C1 segment of cervical spinal cord (tissue), 14 donors: ENCODE measurements at regions not wholly inside any gene's neighbourhood (a gene's known extent, or its start where the extent isn't known, plus 50 kb on each side); places are given as distances from the start of the nearest gene placed in this dataset.

Experiments
- DNase-seq, 14 donors: peaks; one replicate each; lab custom pipeline; 2025; lab: John Stamatoyannopoulos, UW

DNA sequence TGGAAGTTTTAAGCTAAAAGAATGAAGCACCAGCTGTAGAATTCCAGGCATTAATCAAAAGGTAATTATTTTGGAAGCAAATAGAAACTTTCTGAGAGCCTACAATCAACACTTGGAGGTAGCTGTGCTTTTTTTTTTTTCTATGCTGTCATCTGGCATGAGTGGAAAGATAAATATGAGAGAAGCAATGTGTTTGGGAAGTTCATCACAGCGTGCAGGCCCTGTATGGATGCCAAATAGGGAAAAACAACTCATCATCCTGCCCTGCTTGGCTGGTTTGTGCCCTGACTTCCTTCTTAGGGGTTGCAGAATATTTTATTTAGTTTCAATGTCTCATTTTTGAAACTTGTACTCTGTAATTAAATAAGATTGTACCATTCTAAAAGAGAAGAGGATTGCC, 437.4 kb downstream of the PIK3C3 start:
- DNase-seq, result peak in 1 of 14 donors; percentile 60

DNA sequence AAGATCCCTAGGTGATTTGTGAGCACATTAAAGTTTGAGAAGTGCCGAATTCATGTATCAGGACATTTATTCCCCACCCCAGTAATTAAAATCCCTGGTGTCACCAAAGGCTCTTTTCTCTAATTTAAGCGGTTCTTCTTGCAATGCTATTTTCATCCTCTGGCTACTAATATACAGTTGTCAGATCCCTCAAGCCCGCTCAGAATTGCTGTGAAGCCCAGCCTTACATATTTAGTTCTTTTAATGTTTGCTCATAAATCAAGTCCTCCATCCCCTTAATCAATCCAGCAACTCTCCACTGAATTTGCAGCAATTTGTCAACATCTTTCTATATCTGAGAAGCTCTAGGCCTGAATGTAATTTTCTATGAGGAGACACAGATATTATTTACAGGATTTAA, 437.9 kb downstream of the PIK3C3 start:
- DNase-seq, result no peak

DNA sequence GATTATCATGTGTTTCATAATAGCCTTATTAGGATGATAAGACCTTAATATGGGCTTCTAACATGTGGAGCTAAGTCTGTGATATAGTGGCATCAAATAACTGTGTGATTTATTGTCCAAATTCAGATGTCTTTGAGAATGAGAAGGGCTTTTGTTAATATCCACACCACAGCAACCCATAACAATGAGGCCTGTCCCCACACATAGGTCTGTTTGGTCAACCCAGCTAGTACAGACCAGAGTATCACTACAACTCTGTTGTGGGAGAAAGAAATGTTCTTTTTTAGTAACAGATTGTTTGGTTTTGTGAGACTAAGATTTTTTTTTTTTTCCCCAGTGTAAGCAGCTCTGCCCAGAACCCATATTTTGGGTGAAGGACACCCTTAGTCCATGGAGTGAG, 439.2 kb downstream of the PIK3C3 start:
- DNase-seq, result no peak

DNA sequence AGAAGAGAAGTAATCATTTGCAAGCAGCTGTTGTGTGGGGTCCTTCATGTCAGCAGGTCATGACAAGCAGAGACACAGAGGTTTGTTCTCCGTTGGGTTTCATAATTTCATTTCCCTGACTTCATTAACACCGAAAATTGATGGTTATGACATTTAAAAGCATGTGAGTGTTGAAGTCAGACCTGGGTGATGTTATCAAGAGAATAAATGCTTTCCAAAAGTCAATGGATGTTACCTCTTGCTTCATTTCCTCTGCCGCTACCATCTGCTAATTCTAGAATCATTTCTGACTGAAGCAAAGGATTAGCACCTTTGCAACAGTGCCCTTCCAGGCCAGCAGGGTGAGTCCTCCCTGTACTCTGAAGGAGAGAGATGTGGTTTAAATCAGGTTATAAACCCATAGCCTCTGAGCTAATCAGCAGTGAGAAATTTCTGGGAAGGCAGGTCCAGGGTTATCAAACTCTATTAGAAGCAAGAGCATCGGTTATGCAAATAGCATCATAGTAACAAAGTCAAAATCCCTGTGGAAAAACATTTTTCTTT, 446.2 kb downstream of the PIK3C3 start:
- no peak for DNase-seq

DNA sequence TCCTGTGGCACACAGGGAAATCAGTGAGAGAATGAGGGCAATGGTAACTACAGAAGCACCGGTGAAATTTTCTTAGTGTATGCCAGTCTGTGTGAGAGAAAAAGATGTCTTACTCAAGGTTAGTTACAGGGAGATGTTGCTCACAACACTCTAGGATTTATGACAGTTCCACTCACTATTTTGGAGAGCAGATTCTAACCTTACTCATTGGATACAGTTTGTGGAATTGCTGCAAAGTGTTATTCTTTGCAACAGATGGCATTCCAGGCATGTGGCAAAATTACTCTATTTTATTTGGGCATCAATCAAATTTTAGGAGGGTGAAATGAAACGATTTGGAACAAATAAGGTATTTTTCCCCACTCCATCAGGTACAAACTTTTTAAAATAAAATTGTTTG, 449.1 kb downstream of the PIK3C3 start:
- DNase-seq, result peak in 1 of 14 donors; percentile 76

DNA sequence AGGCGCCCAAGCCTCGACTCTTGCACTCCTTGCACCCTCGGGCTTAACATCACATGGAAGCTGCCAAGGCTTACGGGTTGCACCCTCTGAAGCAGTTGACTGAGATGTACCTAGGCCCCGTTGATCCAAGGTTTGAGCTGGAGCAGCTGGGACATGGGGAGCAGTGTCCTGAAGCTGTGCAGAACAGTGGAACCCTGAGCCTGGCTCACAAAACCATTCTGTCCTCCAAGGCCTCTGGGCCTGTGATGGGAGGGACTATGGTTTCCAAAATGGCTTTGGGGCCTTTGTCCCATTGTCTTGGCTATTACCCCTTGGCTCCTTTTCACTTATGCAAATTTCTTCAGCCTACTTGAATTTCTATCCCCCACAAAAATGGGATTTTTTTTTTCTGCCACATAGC, 454.0 kb downstream of the PIK3C3 start:
- no peak for DNase-seq

DNA sequence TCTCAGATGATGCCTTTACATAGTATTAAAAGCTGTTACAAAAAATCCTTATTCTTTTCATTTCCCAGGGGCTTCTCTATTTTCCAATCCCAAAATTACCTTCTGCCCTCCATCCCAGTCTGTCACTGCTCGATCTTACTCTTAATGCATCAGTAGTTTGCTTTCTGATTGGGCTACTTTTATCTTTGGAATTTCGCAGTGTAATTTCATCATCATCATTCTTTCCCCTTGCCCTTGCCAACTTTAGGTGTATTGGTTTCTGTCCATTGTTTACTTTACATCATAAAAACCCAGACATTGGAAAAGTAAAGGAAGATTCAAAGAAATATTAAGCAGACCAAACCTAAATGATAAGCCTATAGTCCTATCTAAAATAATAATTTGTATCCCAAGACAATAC, 457.2 kb downstream of the PIK3C3 start:
- DNase-seq, result no peak

DNA sequence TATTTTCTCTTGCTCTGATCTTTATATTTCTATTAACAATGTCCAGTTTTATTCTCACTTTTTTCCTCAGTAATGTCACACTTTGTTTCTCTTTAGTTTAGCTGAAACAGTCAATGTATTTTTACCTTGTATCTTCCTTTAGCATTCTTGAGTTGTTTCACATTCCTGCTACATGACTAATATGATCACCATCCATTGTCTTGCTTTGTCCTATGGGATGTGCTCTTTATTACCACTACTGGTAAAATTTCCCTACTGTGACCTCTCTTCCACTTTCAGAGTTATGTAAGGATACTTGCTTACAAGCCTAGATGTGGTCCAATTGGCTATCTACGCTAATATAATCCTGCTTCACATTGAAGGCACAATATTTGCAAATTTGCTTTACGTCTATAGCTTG, 457.9 kb downstream of the PIK3C3 start:
- DNase-seq, result no peak

DNA sequence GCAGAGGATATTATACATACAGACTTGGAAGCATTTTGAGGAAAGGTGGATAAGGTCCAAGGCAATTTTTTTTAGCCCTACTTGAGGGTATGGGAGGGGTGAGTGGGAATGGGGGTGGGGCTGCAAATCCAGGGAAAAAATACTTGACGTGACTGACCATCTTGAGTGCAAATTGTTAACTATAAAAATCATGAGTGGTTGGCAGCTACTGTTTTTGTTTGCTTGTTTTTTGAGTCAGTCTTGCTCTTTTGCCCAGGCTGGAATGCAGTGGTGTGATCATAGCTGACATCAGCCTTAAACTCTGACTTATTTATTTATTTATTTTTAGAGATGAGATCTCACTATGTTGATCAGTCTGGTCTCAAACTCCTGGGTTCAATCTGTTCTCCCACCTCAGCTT, 458.8 kb downstream of the PIK3C3 start:
- DNase-seq, result no peak

DNA sequence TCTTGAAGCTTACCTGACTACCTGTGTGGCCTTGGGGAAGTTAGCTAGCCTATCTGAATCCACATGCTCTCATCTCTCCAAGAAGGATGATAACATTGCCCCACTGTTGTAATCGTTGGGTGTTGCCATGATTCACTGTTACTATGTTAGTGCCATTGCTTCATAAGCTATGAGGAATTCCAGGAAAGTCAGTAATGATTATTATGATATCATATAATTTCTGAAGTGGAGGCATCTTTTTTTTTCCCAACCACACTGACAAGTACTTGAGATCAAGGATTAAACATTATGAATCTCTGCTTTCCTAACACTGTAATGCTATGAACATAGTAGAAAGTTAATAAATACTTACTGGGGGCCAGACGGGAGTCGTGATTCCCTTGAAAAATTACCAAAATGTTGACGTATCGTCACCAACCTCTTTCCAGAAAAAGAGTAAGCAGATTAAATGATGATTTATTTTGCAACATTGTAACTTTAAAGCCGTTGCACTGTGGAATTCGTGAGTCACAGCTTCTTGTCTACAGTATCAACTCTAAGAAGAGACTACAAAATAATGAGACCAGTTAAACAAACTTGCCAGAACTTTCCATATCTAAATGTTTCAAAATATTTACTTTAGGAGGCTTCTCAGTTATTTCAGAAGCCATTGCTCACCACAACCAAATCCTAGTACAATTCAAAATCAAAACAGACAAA, 459.9 kb downstream of the PIK3C3 start:
- no peak for DNase-seq

DNA sequence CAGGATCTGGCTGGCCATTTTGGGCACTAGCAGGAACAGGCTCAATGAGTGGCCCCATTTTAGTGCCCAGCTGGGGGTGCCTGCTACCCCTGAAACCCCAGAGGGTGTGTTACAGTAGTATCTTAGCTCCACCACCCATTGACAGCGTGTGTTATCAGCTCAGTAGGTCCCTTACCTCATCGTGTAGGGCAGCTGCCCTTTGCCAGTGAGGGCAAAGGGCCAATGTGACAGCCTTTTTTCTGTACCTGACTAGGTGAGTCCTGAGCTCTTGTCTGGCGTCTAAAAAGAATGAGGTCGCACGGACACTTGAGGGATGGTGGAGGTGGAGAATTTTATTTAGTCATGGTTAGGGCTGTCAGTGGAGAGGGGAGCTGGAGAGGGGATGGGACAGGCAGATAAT, 462.2 kb downstream of the PIK3C3 start:
- DNase-seq, result no peak

DNA sequence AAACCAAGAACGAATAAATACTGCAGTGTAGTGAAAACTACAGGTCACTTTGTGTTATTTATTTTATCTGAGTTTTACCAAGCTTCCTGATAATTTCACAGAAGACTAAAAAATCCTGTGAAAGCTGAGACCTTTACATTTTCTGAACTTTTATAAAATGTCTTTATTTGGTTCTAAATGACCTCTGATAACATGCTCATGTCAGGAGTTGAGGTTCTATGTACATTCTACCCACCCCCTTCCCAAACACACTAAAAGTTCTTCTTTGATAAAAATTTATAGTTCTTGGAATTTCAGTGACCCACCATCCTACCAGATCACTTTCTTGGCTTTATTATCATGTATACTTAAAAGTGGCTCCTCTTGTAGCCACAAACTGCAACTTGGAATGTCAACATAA, 463.1 kb downstream of the PIK3C3 start:
- no peak for DNase-seq

DNA sequence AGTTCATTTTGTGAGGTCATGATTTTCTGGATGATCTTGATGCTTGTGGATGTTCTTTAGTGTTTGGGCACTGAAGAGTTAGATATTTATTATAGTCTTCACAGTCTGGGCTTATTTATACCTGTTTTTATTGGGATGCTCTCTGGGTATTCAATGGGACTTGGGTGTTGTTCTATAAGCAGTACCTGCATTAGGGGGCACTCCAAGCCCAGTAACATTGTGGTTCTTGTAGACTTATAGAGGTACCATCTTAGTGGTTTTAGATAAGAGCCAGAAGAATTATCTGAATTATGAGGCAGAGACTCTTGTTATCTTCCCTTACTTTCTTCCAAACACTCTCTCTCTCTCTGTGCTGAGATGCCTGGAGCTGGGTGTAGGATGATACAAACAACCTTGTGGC, 470.0 kb downstream of the PIK3C3 start:
- no peak for DNase-seq

DNA sequence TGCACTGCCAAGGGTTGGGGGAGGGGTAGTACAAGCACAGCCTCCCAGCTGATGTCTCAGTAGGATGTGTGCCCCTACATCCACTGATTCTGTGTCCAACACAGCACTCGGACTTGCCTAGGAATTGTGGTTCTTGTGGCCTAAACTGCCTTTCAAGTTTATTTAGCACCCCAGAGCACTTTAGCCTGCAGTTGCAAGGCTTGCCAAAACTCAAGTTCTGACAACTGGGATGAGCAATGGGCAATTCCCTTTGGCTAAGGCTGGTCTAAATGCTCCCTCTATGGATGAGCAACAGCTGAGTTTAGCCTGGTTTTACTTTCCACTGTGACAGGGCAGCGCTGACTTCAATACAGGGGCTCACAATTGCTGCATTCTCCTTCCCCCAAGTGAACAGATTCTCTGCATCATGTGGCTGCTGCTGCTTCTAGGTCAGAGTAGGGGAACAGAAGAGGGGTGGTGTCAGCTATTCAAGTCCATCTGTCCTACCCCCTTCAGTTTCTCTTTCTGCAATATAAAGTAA, 471.5 kb downstream of the PIK3C3 start:
- DNase-seq, result peak in 6 of 14 donors; percentile 1 to 51 (median 39)

DNA sequence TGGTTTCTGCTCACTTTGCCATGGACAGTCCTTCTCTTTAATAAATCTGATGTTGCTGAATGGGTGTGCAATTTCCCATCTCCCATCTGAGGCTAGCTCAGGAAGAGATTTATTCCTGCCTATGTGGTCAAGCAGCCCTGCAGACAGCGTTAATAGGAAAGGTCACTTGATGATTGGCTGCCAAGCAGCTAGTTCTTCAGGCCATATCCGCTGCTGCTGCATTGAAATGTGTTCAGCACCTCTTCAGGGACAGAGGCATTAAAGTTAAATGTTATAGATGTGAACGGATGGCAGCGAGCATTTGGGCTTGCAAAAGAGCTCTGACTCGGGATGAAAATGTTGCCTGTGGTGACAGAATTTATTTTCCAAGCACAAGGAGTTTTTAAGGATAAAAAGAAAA, 474.2 kb downstream of the PIK3C3 start:
- DNase-seq, result peak in 1 of 14 donors; percentile 56

DNA sequence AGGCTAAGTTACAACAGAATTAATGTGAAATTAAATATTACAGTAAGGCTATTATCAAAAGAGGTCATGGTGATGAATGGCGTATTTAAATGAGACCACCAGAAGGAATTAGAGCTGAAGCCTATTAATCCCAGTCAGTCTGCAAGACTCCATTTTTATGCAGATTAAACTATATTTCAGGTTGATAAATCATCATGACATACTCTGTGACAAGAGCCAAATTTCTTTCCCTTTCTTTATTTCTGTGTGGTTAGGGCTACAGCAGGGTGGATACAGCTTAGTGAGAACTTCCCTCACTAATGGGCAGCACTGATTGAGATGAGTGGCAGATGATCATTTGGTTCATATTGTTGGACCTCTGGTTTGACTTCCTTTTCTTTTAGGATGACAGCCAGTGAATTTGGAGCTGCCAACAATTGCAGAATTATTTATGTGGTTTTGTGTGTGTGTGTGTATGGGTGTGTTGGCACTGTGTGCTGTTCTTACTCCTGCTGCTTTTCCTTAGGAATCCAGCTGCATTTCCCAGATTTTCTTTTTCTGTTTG, 481.3 kb downstream of the PIK3C3 start:
- peak in 1 of 14 donors; percentile 78 for DNase-seq

DNA sequence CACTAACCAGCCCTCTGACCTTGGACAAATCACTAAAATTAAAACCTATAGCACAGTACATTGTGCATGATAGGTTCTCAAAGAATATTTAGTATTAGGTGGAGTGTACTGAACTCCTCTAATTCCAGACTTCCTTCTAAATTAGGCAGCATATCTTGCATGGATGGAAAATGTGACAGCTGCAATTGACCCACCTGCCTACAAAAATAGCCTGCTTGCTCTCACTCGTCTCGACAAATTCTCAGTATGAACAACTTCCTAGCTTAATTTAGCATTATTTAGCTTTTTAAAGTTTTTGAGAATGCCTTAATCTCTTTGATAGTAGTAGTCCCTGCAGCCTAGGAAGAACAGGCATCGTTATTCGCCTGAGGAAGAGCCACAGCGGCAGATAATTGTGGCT, 482.0 kb downstream of the PIK3C3 start:
- DNase-seq, result peak in 1 of 14 donors; percentile 76

DNA sequence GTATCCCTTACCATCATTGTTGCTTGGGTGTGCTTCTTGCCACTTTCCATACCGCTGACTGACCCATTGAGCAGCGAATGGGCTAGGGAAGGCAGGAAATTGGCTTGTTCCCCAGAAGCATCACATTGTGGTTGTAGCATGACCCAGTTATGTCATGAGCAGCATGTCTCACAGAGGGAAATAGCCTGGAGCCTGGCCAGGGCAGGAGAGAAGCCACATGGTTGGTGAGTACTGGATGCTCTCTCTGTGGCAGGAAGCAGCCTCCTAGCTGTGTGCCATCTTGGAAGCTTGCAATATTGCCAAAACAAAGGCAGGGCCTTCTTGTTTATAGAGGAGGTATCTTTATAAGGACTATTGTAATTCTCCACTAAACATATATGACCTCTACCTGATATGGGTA, 482.6 kb downstream of the PIK3C3 start:
- peak in 6 of 14 donors; percentile 6 to 100 (median 27) for DNase-seq

DNA sequence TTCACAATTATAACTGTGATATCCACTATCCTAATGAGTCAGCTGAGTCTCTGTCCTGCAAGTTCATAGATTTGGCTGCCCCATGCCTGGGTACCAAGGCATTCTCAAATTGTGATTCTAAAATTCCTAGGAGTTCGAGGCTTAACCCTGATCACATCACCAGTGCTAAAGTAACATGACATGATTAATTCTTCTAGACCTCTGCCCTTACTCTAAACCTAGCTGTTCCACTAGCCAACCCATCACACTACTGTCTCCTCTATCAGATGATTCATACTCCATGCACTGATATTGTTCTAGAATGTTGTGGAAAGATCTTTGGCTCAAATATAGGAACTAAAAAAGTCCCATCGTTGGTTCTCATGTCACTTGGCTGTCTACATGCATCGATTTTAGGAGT, 487.6 kb downstream of the PIK3C3 start:
- DNase-seq, result no peak

DNA sequence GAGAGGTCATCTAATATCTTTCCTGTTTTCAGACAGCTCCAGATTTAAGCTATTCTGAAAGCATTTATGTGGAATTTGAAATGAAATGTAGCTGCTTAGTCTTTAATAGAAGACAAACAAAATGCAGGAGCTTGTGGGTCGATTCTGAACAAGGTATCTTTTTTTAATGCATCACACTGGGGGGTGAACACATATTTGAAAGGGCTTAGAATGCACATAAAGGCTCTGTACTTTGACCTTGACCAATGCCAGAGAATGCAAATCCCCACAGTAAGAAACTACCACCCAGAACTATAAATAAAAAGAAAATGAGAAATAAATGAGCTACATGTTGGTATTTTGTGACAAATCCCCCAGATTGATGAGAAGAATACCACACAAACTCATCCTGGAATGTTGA, 489.3 kb downstream of the PIK3C3 start:
- no peak for DNase-seq

DNA sequence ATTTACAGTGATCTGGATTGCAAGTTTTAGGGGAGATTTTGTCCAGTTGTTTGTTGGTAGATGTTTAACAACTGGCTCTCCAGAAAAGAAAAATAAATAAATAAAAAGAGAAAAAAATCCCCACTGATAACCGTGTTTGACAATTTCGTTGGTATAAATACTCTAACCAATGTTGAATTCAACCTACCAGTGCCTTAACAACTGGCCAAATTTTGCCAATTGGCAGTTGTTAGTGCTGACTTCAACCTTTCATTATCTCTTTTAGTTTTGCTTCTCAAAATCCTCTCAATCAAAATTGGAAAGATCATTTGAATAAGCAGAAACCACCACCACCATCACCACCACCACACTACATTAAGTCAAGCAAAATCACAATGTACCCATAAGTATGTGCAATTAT, 490.3 kb downstream of the PIK3C3 start:
- DNase-seq, result no peak

DNA sequence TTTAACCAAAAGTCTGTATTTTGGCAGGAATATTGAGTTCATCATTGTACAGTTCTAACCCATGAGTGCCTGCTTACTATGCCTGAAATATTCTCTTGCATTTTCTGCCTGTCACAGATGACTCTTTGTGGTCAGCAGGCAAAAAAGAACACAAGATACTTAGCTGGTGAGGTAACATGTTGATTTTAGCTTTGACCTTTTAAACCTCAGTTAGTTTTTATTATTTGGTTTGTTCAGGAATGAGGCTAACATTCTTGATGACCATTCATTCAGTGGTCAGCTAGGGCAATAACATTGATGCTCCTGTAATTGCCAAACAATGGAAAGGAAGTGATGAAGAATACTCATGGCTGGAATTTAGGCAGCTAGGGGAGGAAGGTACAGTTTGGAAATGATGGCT, 491.2 kb downstream of the PIK3C3 start:
- DNase-seq, result no peak

DNA sequence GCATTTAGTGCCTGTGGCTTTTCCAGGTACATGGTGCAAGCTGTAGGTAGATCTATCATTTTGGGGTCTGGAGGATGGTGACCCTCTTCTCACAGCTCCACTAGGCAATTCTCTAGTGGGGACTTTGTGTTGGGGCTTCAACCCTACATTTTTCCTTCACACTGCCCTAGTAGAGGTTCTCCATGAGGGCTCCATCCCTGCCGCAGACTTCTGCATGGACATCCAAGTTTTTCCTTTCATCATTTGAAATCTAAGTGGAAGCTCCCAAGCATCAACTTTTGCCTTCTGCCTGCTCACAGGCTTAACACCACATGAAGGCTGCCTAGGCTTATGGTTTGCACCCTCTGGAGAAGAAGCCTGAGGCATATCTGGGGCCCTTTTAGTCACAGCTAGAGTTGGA, 492.7 kb downstream of the PIK3C3 start:
- DNase-seq, result no peak
